IgD-negative memory B cell (primary cell): ENCODE measurements at regions not wholly inside any gene's neighbourhood (a gene's known extent, or its start where the extent isn't known, plus 50 kb on each side); places are given as distances from the start of the nearest gene placed in this dataset.
"Not testable (repeated sequence)": the region's sequence is repeated elsewhere in the genome, so short reads cannot be mapped to it uniquely, and the experiment has no call there.

ENCODE experiments used
- H3K27ac Mint-ChIP-seq, 3 donors: one replicate each; pipeline ENCODE4 v1.8.0; 2020 to 2022; ENCODE audit warnings: mild to moderate bottlenecking in 3 of 3, mixed read lengths in 3 of 3, moderate library complexity in 1 of 3
- H3K27me3 Mint-ChIP-seq: one replicate; pipeline ENCODE4 v1.8.0; 2021; ENCODE audit warnings: mixed read lengths
- H3K36me3 Mint-ChIP-seq: one replicate; pipeline ENCODE4 v1.8.0; 2020; ENCODE audit warnings: mild to moderate bottlenecking, mixed read lengths
- H3K4me1 Mint-ChIP-seq, 3 donors: one replicate each; pipeline ENCODE4 v1.8.0; 2020 to 2022; ENCODE audit warnings: mixed read lengths in 3 of 3, mild to moderate bottlenecking in 1 of 3
- H3K4me3 Mint-ChIP-seq, 4 donors: one replicate each; pipeline ENCODE4 v1.8.0; 2020 to 2022; ENCODE audit warnings: mild to moderate bottlenecking in 4 of 4, mixed read lengths in 4 of 4, moderate library complexity in 3 of 4
- H3K9me3 Mint-ChIP-seq, 3 donors: one replicate each; pipeline ENCODE4 v1.8.0; 2020 to 2021; ENCODE audit warnings: mixed read lengths in 3 of 3, mild to moderate bottlenecking in 1 of 3

DNA sequence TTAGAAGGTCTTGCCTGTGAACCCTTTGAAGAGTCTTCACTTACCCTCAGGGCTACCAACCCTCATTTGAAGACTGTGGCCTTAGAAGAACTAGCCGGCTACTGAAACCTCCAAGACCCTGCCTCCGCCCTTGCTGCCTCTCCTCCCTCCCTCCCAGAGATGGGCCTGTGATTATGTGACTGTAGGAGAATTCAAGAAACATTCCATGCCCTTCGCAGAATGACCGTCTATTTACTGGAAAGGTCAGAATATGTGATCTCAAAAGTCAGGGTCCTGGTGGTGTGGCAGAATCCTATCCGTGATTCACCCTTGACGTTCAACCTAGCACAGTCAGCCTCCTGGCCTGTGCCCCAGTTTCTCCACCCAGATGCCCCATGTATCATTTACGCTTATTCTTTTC, 109.6 kb downstream of the CTNND1 start:
- H3K36me3 Mint-ChIP-seq, result no peaks in the 10 kb centered on the region
- H3K4me1 Mint-ChIP-seq, result no peaks in the 10 kb centered on the region
- no peak overlapping the region for H3K4me3 Mint-ChIP-seq
- H3K9me3 Mint-ChIP-seq, result no peaks in the 10 kb centered on the region
- peaks cover 13% of the 10 kb centered on the region for H3K27me3 Mint-ChIP-seq
- H3K27ac Mint-ChIP-seq, result peak overlapping the region in 1 of 3 donors; percentile 61

DNA sequence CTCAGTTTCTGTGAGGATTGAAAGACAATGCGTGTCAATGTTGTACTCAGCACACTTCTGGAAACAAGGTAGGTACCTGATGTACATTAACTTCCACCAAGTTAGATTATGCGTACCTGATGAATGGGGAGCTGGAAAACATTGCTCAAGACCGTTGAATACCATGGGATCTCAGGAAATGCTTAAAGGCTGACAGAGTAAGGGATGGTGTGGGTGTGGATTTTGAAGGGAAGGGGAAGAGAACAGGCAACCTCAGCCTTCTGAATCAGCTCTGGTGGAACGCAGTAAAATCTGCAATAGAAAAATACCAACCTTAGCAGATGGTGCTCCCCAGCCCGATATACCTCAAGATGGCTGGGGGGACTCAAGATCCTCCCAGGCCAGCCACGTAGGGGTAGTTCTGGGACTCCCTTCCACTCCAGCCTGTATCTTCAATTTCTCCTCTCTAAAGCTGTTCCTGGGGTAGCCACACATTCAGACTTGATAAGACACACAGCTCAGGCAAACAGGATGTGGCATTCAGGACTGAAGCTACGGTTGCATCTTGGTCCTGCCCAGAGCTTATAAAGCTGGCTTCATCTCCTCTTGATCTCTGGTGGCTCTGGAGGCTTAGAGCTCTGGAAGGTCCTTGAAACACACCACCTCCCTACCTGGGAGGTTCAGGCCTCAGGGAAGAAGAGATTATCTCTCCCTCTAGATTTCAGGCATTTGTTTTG, 111.8 kb downstream of the CTNND1 start:
- Mint-ChIP-seq H3K27ac (no peak overlapping the region), H3K36me3 (no peaks in the 10 kb centered on the region), H3K4me1 (no peaks in the 10 kb centered on the region), H3K27me3 (peaks cover 13% of the 10 kb centered on the region), H3K4me3 (no peak overlapping the region), H3K9me3 (no peaks in the 10 kb centered on the region)

GRCh38 chr11:57874981-57875380, 113.4 kb downstream of the CTNND1 start:
- Mint-ChIP-seq H3K27ac (no peak overlapping the region), H3K4me3 (no peak overlapping the region), H3K4me1 (no peaks in the 10 kb centered on the region), H3K9me3 (no peaks in the 10 kb centered on the region), H3K36me3 (no peaks in the 10 kb centered on the region), H3K27me3 (peaks cover 13% of the 10 kb centered on the region)

DNA sequence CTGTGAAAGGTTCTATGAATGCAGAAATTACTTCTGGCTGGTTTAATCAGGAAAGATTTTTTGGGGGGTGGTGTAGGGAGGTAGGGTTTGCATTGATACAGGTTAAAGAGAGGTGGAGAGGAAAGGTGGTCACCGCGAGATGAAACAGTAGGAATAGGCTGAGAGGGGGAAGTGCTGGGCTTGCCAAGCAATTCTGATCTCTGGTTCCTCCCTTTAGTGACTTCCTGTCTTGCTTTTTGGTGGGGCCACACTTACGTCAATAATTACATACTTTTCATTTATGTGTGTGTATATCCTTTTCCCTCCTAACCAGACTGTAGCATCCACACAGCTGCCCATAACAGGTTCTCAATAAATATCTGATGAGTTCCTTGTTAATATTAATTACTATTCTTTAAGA, 120.0 kb downstream of the CTNND1 start:
- H3K27me3 Mint-ChIP-seq, result no peaks in the 10 kb centered on the region
- H3K27ac Mint-ChIP-seq, result no peak overlapping the region
- H3K36me3 Mint-ChIP-seq, result peaks cover 2% of the 10 kb centered on the region

GRCh38 chr11:57883630-57884029, 122.0 kb downstream of the CTNND1 start:
- H3K27me3 Mint-ChIP-seq, result no peaks in the 10 kb centered on the region
- H3K4me1 Mint-ChIP-seq, result no peaks in the 10 kb centered on the region
- no peak overlapping the region for H3K27ac Mint-ChIP-seq
- no peak overlapping the region for H3K4me3 Mint-ChIP-seq
- H3K9me3 Mint-ChIP-seq, result no peaks in the 10 kb centered on the region
- H3K36me3 Mint-ChIP-seq, result peaks cover 2% of the 10 kb centered on the region

More for the DNA sequence above, 120.0 kb downstream of the CTNND1 start:
- Mint-ChIP-seq H3K9me3 (no peaks in the 10 kb centered on the region), H3K4me1 (no peaks in the 10 kb centered on the region), H3K4me3 (no peak overlapping the region)

- Mint-ChIP-seq H3K27me3 (no peaks in the 10 kb centered on the region), H3K4me1 (no peaks in the 10 kb centered on the region), H3K4me3 (no peak overlapping the region), H3K36me3 (peaks cover 2% of the 10 kb centered on the region), H3K9me3 (no peaks in the 10 kb centered on the region), H3K27ac (no peak overlapping the region)
These were observed 123.9 kb downstream of the CTNND1 start for GRCh38 chr11:57885298-57886050.

- H3K4me3 Mint-ChIP-seq, result no peak overlapping the region
- peaks cover 2% of the 10 kb centered on the region for H3K36me3 Mint-ChIP-seq
- no peak overlapping the region for H3K27ac Mint-ChIP-seq
- no peaks in the 10 kb centered on the region for H3K4me1 Mint-ChIP-seq
- H3K9me3 Mint-ChIP-seq, result peaks cover 0 to 2% (median 2%) of the 10 kb centered on the region in 3 donors
- H3K27me3 Mint-ChIP-seq, result peaks cover 5% of the 10 kb centered on the region
These were observed 126.8 kb downstream of the CTNND1 start for GRCh38 chr11:57888386-57888785.

DNA sequence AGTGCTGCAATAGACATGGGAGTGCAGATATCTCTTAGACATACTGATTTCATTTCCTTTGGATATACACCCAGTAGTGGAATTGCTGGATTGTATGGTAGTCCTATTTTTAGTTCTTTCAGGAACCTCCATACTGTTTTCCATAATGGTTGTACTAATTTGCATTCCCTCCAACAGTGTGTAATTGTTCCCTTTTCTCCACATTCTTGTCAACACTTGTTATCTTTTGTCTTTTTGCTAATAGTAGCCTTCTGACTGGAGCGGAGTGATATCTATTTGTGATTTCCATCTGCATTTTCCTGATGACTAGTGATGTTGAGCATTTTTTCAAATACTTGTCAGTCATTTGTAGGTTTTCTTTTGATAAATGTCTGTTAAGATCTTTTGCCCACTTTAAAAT, 128.9 kb downstream of the CTNND1 start:
- Mint-ChIP-seq H3K9me3 (peaks cover 1 to 11% (median 6%) of the 10 kb centered on the region in 3 donors), H3K27ac (no peak overlapping the region), H3K4me1 (no peaks in the 10 kb centered on the region), H3K4me3 (no peak overlapping the region), H3K36me3 (no peaks in the 10 kb centered on the region), H3K27me3 (peaks cover 7% of the 10 kb centered on the region)

- not testable (repeated sequence) for H3K27ac Mint-ChIP-seq, H3K36me3 Mint-ChIP-seq, H3K4me1 Mint-ChIP-seq, H3K4me3 Mint-ChIP-seq
- Mint-ChIP-seq H3K9me3 (peaks cover 1 to 11% (median 6%) of the 10 kb centered on the region in 3 donors), H3K27me3 (peaks cover 11% of the 10 kb centered on the region)
These were observed 130.5 kb upstream of the OR9Q1 start for GRCh38 chr11:57893200-57893599.

DNA sequence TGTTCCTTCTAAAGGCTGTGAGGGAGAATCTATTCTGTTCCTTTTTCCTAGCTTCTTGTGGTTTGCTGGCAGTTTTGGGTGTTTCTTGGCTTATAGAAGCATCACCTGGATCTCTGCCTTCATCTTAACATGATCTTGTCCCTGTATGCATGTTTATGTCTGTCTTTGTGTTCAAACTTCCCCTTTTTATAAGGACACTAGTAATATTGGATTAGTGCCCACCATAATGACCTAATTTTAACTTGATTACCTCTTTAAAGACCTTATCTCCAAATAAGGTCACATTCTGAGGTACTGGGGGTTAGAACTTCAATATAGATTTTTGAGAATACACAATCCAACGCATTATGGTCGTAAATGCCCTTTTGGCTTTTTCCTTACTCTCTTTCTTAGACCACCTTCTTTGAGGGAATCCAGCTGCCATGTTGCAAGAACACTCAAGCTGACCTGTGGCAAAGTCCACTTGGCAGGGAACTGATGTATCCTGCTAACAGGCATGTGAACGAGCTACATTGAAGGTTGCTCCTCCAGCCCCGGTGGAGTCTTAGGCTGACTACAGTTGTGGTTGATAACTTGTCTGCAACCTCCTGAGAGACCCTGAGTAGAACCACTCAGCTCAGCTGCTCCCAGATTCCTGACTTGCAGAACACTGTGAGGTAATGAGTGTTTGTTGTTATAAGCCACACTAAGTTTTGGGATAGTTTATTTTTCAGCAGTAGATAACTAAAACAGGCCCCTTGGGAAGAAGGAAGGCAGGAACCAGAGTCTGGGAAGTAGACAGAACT, 127.1 kb upstream of the OR9Q1 start:
- Mint-ChIP-seq H3K9me3 (peaks cover 1 to 11% (median 6%) of the 10 kb centered on the region in 3 donors), H3K27me3 (peaks cover 16% of the 10 kb centered on the region), H3K27ac (no peak overlapping the region), H3K36me3 (peaks cover 2% of the 10 kb centered on the region), H3K4me1 (no peaks in the 10 kb centered on the region), H3K4me3 (no peak overlapping the region)

DNA sequence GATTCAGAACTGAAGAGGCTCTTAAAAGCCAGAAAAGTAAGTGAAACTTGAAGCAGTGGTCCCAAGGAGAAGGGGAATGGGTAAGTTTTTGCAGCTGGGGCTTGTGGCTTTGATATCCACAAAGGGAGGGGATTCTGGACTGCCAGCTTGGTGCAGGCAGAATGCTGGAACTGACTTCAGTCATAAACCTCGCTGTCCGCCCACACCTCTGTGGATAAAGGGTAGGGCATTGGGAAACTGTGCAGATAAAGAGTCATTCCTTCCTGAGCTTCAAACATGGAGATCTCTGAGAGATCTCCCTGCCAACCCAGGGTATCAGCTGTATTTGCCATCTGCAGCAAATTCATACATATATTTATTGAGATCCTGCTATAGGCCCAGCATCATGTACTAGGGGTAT, 124.3 kb upstream of the OR9Q1 start:
- peak overlapping the region in 1 of 4 donors; percentile 29 for H3K4me3 Mint-ChIP-seq
- H3K27me3 Mint-ChIP-seq, result peaks cover 12% of the 10 kb centered on the region
- H3K36me3 Mint-ChIP-seq, result peaks cover 2% of the 10 kb centered on the region
- no peaks in the 10 kb centered on the region for H3K4me1 Mint-ChIP-seq
- H3K9me3 Mint-ChIP-seq, result peaks cover 0 to 6% (median 3%) of the 10 kb centered on the region in 3 donors
- no peak overlapping the region for H3K27ac Mint-ChIP-seq

- Mint-ChIP-seq H3K4me3 (no peak overlapping the region), H3K27ac (peak overlapping the region in 1 of 3 donors; percentile 53), H3K4me1 (no peaks in the 10 kb centered on the region), H3K27me3 (peaks cover 11% of the 10 kb centered on the region), H3K9me3 (peaks cover 0 to under 1% (median 0%) of the 10 kb centered on the region in 3 donors), H3K36me3 (peaks cover 2% of the 10 kb centered on the region)
These were observed 123.4 kb upstream of the OR9Q1 start for GRCh38 chr11:57900320-57900719.

- no peaks in the 10 kb centered on the region for H3K4me1 Mint-ChIP-seq
- peaks cover 11% of the 10 kb centered on the region for H3K27me3 Mint-ChIP-seq
- no peak overlapping the region for H3K27ac Mint-ChIP-seq
- no peak overlapping the region for H3K4me3 Mint-ChIP-seq
- no peaks in the 10 kb centered on the region for H3K9me3 Mint-ChIP-seq
- H3K36me3 Mint-ChIP-seq, result peaks cover 2% of the 10 kb centered on the region
These were observed 122.4 kb upstream of the OR9Q1 start for GRCh38 chr11:57901278-57901677.

GRCh38 chr11:57901756-57902155, 121.9 kb upstream of the OR9Q1 start:
- Mint-ChIP-seq H3K9me3 (no peaks in the 10 kb centered on the region), H3K27me3 (peaks cover 11% of the 10 kb centered on the region), H3K4me1 (no peaks in the 10 kb centered on the region), H3K36me3 (peaks cover 2% of the 10 kb centered on the region), H3K4me3 (no peak overlapping the region), H3K27ac (no peak overlapping the region)

DNA sequence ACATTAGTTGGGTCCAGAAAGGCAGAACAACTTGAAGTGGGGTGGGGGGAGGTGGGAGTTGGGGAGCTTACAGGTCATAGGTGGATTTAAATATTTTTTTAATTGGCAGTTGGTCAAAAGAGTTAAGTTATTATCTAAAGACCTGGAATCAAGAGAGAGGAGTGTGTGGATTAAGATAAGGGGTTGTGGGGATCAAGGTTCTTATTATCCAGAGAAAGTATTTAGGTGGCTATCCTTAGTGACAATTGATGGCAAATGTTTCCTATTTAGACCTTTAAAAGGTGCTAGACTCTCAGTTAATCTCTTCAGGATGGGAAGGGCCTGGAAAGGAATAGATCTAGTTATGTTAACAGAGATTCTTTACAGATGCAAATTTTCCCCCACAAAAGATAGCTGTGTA, 120.7 kb upstream of the OR9Q1 start:
- Mint-ChIP-seq H3K36me3 (peaks cover 2% of the 10 kb centered on the region), H3K27ac (no peak overlapping the region), H3K27me3 (peaks cover 11% of the 10 kb centered on the region), H3K4me3 (no peak overlapping the region), H3K9me3 (no peaks in the 10 kb centered on the region), H3K4me1 (no peaks in the 10 kb centered on the region)
